Activated CD4-positive, alpha-beta memory T cell treated with anti-CD3 and anti-CD28 coated beads for 36 hours (primary cell): ENCODE measurements at regions not wholly inside any gene's neighbourhood (a gene's known extent, or its start where the extent isn't known, plus 50 kb on each side); places are given as distances from the start of the nearest gene placed in this dataset.

Source experiments
- CTCF ChIA-PET: fragments of 350-600 bp; sonication (Branson Sonifier 250); formaldehyde crosslinking; loops from one replicate; lab custom pipeline; 2021; ENCODE audit warnings: antibody characterized with exemption, inconsistent platforms; lab: Charles Lee
- POLR2A ChIA-PET: fragments of 350-600 bp; sonication (Branson Sonifier 250); formaldehyde crosslinking; loops from one replicate; lab custom pipeline; 2021; ENCODE audit warnings: antibody characterized with exemption; lab: Charles Lee
- DNase-seq: peaks from one replicate; pipeline ENCODE4 v3.0.0-alpha.2; 2020
- H3K27ac Mint-ChIP-seq: one replicate; pipeline ENCODE4 v1.8.0; 2021; ENCODE audit warnings: mixed read lengths
- H3K27me3 Mint-ChIP-seq: one replicate; pipeline ENCODE4 v1.8.0; 2021; ENCODE audit warnings: mixed read lengths
- H3K36me3 Mint-ChIP-seq: one replicate; pipeline ENCODE4 v1.8.0; 2021; ENCODE audit warnings: mixed read lengths
- H3K4me1 Mint-ChIP-seq: one replicate; pipeline ENCODE4 v1.8.0; 2021; ENCODE audit warnings: low read depth, mixed read lengths
- H3K4me3 Mint-ChIP-seq: one replicate; pipeline ENCODE4 v1.8.0; 2021; ENCODE audit warnings: mild to moderate bottlenecking, mixed read lengths
- H3K9me3 Mint-ChIP-seq: one replicate; pipeline ENCODE4 v1.8.0; 2021; ENCODE audit warnings: mixed read lengths
- intact Hi-C: fragments of 100-400 bp; cut with micrococcal nuclease; formaldehyde crosslinking; loops from one replicate; pipeline ENCODE4 v1.15.1; 2023

DNA sequence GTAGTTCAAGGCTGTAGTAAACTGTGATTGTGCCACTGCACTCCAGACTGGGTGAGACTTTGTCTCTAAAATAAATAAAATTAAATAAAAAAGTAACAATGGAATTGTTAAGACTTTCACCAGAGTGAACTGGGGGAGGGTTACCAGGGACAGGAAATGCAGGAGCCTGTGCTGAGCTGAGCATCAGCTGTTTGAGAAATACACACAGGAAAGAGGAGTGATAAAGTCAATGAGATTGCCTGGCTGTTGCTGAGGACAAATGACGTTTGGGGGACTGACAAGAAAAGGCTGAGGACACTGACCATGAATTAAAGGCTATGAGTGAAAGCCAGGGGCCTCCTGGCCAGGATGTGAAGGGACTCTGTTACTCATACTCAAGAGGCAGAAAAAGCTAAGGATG is 226.3 kb downstream of the SETD4 start:
- Mint-ChIP-seq H3K9me3 (no peaks in the 10 kb centered on the region), H3K4me3 (no peak overlapping the region), H3K36me3 (no peaks in the 10 kb centered on the region), H3K27me3 (peaks cover 15% of the 10 kb centered on the region), H3K27ac (no peak overlapping the region), H3K4me1 (no peaks in the 10 kb centered on the region)
- no peak for DNase-seq
- ChIA-PET POLR2A (no interaction called here), CTCF (no interaction called here)
- intact Hi-C loops, result no loop called here

DNA sequence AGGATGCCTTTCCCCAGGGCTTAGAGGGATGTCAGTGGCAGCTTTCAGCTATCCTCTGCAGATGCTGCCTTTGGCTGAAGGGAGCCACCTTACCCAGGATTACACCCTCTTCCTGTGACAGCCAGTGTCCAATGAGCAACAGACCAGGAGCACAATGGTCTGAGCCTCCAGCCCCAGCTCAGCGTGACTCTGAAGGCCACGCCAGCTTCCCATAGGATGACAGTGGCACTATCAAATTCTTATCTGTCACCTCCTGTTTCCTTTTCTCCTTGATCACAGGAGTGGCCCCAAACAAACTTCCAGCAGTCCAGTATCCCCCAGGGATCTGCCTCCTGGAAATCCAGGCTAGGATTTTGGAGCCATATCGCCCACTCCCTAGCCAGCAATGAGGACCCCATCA is 226.9 kb downstream of the SETD4 start:
- H3K27ac Mint-ChIP-seq, result no peak overlapping the region
- POLR2A ChIA-PET, result no interaction called here
- H3K27me3 Mint-ChIP-seq, result peaks cover 20% of the 10 kb centered on the region
- DNase-seq, result no peak
- no peaks in the 10 kb centered on the region for H3K9me3 Mint-ChIP-seq
- no peaks in the 10 kb centered on the region for H3K4me1 Mint-ChIP-seq
- CTCF ChIA-PET, result no interaction called here
- intact Hi-C loops, result no loop called here
- H3K36me3 Mint-ChIP-seq, result no peaks in the 10 kb centered on the region
- no peak overlapping the region for H3K4me3 Mint-ChIP-seq

DNA sequence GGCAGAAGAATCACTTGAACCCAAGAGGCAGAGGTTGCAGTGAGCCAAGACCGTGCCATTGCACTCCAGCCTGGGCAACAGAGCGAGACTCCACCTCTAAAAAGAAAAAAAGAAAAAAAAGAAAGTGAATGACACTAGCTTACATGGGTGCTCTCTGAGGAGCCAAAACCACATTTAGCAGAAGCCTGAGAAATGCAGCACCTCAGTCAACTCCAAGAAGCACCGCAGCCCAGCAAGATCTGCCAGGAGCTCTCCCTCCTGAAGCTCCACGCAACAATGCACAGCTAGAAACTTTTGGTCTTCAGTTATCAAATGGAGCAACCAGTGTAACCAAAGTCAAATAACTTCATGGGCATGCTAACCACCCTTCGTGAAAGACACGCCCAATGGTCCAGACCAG is 229.1 kb downstream of the SETD4 start:
- ChIA-PET POLR2A (no interaction called here), CTCF (no interaction called here)
- H3K4me1 Mint-ChIP-seq, result no peaks in the 10 kb centered on the region
- no peaks in the 10 kb centered on the region for H3K9me3 Mint-ChIP-seq
- intact Hi-C loops, result no loop called here
- H3K27me3 Mint-ChIP-seq, result peaks cover 21% of the 10 kb centered on the region
- no peak for DNase-seq
- no peak overlapping the region for H3K4me3 Mint-ChIP-seq
- no peaks in the 10 kb centered on the region for H3K36me3 Mint-ChIP-seq
- H3K27ac Mint-ChIP-seq, result no peak overlapping the region

GRCh38 chr21:35829067-35829466 is 231.3 kb downstream of the SETD4 start:
- Mint-ChIP-seq H3K27me3 (peaks cover 21% of the 10 kb centered on the region), H3K4me1 (no peaks in the 10 kb centered on the region), H3K36me3 (no peaks in the 10 kb centered on the region), H3K4me3 (no peak overlapping the region), H3K27ac (no peak overlapping the region), H3K9me3 (no peaks in the 10 kb centered on the region)
- DNase-seq, result no peak
- intact Hi-C loops, result no loop called here
- POLR2A ChIA-PET, result no interaction called here
- CTCF ChIA-PET, result interaction anchor here (1.0 kb wide), 1 partner anchor 199 kb away, joined by 3 read pairs; no protein-coding TSS in a partner anchor

GRCh38 chr21:35828161-35828560 is 232.2 kb downstream of the SETD4 start:
- H3K27ac Mint-ChIP-seq, result no peak overlapping the region
- no peak for DNase-seq
- intact Hi-C loops, result no loop called here
- CTCF ChIA-PET, result no interaction called here
- H3K36me3 Mint-ChIP-seq, result no peaks in the 10 kb centered on the region
- no peak overlapping the region for H3K4me3 Mint-ChIP-seq
- H3K4me1 Mint-ChIP-seq, result no peaks in the 10 kb centered on the region
- POLR2A ChIA-PET, result no interaction called here
- peaks cover 27% of the 10 kb centered on the region for H3K27me3 Mint-ChIP-seq
- H3K9me3 Mint-ChIP-seq, result no peaks in the 10 kb centered on the region

- H3K36me3 Mint-ChIP-seq, result no peaks in the 10 kb centered on the region
- POLR2A ChIA-PET, result no interaction called here
- H3K4me3 Mint-ChIP-seq, result no peak overlapping the region
- peaks cover 27% of the 10 kb centered on the region for H3K27me3 Mint-ChIP-seq
- CTCF ChIA-PET, result no interaction called here
- intact Hi-C loops, result no loop called here
- DNase-seq, result no peak
- H3K27ac Mint-ChIP-seq, result no peak overlapping the region
- no peaks in the 10 kb centered on the region for H3K9me3 Mint-ChIP-seq
- H3K4me1 Mint-ChIP-seq, result no peaks in the 10 kb centered on the region
Measured at GRCh38 chr21:35827004-35827403, 233.3 kb downstream of the SETD4 start.

- intact Hi-C loops, result no loop called here
- no peaks in the 10 kb centered on the region for H3K9me3 Mint-ChIP-seq
Measured at GRCh38 chr21:35825370-35826353, 234.7 kb downstream of the SETD4 start.

DNA sequence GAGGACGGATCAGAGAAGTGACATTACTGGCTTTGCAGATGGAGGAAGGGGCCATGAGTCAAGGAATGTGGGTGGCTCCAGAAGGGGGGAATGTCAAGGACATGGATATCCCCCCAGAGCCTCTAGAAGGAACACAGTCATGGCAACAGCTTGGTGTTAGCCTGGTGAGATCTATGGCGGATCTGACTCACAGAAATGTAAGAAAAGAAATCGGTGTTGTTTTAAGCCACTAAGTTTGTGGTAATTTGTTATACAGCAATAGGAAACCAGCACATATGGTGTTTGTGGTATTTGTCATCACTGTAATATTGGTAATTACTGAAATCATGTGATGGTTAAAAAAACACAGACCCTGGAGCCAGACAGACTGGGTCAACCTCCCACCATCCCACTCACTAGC is 236.2 kb downstream of the SETD4 start:
- ChIA-PET POLR2A (no interaction called here), CTCF (interaction anchor here (1.5 kb wide), 1 partner anchor 15 kb away, joined by 3 read pairs; no protein-coding TSS in a partner anchor)
- Mint-ChIP-seq H3K4me1 (no peaks in the 10 kb centered on the region), H3K27me3 (peaks cover 15% of the 10 kb centered on the region), H3K36me3 (no peaks in the 10 kb centered on the region), H3K9me3 (no peaks in the 10 kb centered on the region), H3K4me3 (no peak overlapping the region), H3K27ac (no peak overlapping the region)
- intact Hi-C loops, result no loop called here
- DNase-seq, result no peak

More at GRCh38 chr21:35825370-35826353, 234.7 kb downstream of the SETD4 start:
- DNase-seq, result no peak
- Mint-ChIP-seq H3K27ac (no peak overlapping the region), H3K27me3 (peaks cover 22% of the 10 kb centered on the region), H3K4me3 (no peak overlapping the region), H3K4me1 (no peaks in the 10 kb centered on the region), H3K36me3 (no peaks in the 10 kb centered on the region)
- ChIA-PET POLR2A (no interaction called here), CTCF (interaction anchor here (1.5 kb wide), 1 partner anchor 14 kb away, joined by 3 read pairs; no protein-coding TSS in a partner anchor)

- Mint-ChIP-seq H3K27me3 (peaks cover 7% of the 10 kb centered on the region), H3K4me1 (no peaks in the 10 kb centered on the region), H3K27ac (no peak overlapping the region), H3K9me3 (no peaks in the 10 kb centered on the region), H3K36me3 (no peaks in the 10 kb centered on the region), H3K4me3 (no peak overlapping the region)
- POLR2A ChIA-PET, result no interaction called here
- intact Hi-C loops, result no loop called here
- DNase-seq, result no peak
- CTCF ChIA-PET, result no interaction called here
Measured at GRCh38 chr21:35819134-35819533, 241.2 kb downstream of the SETD4 start.

DNA sequence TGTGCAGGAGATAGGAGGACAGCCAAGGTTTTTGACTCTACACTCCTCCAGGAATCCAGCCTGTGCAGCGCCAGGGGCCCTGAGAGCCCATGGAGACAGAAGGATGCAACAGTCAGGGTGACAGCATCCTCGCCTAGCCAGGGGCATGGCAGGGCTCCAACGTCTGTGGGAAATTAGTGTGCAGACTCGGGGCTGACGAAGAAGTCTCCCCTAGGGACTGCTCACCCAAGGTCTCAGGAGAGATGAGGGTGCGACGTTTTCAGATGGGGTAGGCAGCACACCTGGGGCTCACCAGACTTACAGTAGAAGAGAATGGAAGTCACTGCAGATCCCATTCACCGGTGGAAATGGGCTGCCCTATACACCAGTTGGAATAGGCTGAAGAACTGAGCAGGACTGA is 241.7 kb downstream of the SETD4 start:
- peaks cover 5% of the 10 kb centered on the region for H3K27me3 Mint-ChIP-seq
- CTCF ChIA-PET, result no interaction called here
- intact Hi-C loops, result no loop called here
- H3K4me3 Mint-ChIP-seq, result no peak overlapping the region
- no peak for DNase-seq
- POLR2A ChIA-PET, result no interaction called here
- H3K36me3 Mint-ChIP-seq, result no peaks in the 10 kb centered on the region
- no peaks in the 10 kb centered on the region for H3K9me3 Mint-ChIP-seq
- H3K27ac Mint-ChIP-seq, result no peak overlapping the region
- H3K4me1 Mint-ChIP-seq, result no peaks in the 10 kb centered on the region

DNA sequence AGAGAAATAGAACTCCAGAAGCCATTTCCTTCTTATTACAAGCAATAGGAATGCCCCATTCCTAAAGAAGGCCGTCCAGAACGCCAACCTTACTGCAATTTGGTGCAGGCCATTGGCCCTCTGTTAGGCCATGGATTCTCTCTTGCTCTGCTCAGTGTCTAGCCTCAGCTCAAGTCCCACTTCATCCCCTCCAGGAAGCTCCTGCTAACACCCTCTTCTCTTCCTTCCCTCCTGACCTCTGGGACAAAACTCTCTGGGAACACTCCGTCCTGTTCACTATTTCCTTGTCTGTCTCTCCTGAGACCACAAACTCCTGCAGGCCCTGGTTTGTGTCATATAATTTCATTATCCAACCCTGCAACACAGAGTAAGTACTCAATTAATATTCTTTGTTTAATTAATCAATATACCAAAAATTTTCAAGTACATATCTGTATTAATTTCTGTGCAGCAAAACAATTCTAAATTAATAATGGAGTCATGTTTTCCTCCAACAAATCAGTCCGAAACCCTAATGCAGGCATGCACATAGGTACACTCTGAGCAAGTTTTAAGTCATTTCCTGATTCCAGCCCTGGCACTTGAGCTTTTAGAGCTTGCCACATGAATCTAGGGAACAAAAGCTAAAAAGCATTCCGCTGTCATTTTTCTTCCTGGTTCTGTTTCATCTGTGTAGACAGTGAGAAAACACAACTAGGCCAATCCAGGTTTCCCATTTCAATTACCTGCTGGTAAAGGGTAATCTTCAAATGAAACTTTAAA is 245.3 kb downstream of the SETD4 start:
- Mint-ChIP-seq H3K27me3 (peaks cover 2% of the 10 kb centered on the region), H3K36me3 (no peaks in the 10 kb centered on the region), H3K4me1 (no peaks in the 10 kb centered on the region), H3K27ac (no peak overlapping the region), H3K9me3 (no peaks in the 10 kb centered on the region), H3K4me3 (no peak overlapping the region)
- ChIA-PET POLR2A (no interaction called here), CTCF (interaction anchor here (0.6 kb wide), 1 partner anchor 24 kb away, joined by 3 read pairs; no protein-coding TSS in a partner anchor)
- intact Hi-C loops, result no loop called here
- no peak for DNase-seq

- no peaks in the 10 kb centered on the region for H3K9me3 Mint-ChIP-seq
- H3K4me3 Mint-ChIP-seq, result no peak overlapping the region
- H3K27me3 Mint-ChIP-seq, result peaks cover 2% of the 10 kb centered on the region
- ChIA-PET POLR2A (no interaction called here), CTCF (no interaction called here)
- H3K27ac Mint-ChIP-seq, result no peak overlapping the region
- DNase-seq, result no peak
- H3K36me3 Mint-ChIP-seq, result no peaks in the 10 kb centered on the region
- intact Hi-C loops, result no loop called here
- H3K4me1 Mint-ChIP-seq, result no peaks in the 10 kb centered on the region
Measured at GRCh38 chr21:35812679-35813078, 247.6 kb downstream of the SETD4 start.
